HepG2 (cell line): ENCODE measurements at regions not wholly inside any gene's neighbourhood (a gene's known extent, or its start where the extent isn't known, plus 50 kb on each side); places are given as distances from the start of the nearest gene placed in this dataset.

Experiments used
- ARID3A ChIP-seq: IDR thresholded peaks from 2 replicates; pipeline ENCODE4 v1.6.1; 2012; ENCODE audit warnings: low read depth, low read length, improper control_type of control experiment
- GLI4 ChIP-seq: sonication (generic); formaldehyde crosslinking; IDR thresholded peaks from 2 replicates; pipeline ENCODE4 v1.5.1; 2020; ENCODE audit warnings: missing genetic modification reagents, mild to moderate bottlenecking, moderate library complexity, borderline replicate concordance
- MBD4 ChIP-seq: IDR thresholded peaks from 2 replicates; pipeline ENCODE4 v1.6.1; 2012; ENCODE audit warnings: low read length, inconsistent platforms, borderline replicate concordance
- NPAS2 ChIP-seq: sonication (generic); formaldehyde crosslinking; IDR thresholded peaks from 2 replicates; pipeline ENCODE4 v1.8.0; 2022; ENCODE audit warnings: mild to moderate bottlenecking, missing genetic modification reagents, borderline replicate concordance
- PHF8 ChIP-seq: sonication (generic); formaldehyde crosslinking; IDR thresholded peaks from 2 replicates; pipeline ENCODE4 v1.5.0; 2020; ENCODE audit warnings: missing genetic modification reagents
- POLR2AphosphoS5 ChIP-seq: IDR thresholded peaks from 2 replicates; pipeline ENCODE4 v1.6.1; 2012; ENCODE audit warnings: low read depth, low read length
- TBP ChIP-seq: sonication (generic); formaldehyde crosslinking; IDR thresholded peaks from 2 replicates; pipeline ENCODE4 v1.5.0; 2020; ENCODE audit warnings: missing genetic modification reagents
- TOE1 ChIP-seq: sonication (generic); formaldehyde crosslinking; IDR thresholded peaks from 2 replicates; pipeline ENCODE4 v1.4.0; 2020; ENCODE audit warnings: mild to moderate bottlenecking, missing genetic modification reagents
- YY1 ChIP-seq: IDR thresholded peaks from 2 replicates; pipeline ENCODE4 v1.6.1; 2011; ENCODE audit warnings: low read length, low read depth, moderate library complexity, mild to moderate bottlenecking; ENCODE audit not compliant: insufficient read depth, insufficient replicate concordance

DNA sequence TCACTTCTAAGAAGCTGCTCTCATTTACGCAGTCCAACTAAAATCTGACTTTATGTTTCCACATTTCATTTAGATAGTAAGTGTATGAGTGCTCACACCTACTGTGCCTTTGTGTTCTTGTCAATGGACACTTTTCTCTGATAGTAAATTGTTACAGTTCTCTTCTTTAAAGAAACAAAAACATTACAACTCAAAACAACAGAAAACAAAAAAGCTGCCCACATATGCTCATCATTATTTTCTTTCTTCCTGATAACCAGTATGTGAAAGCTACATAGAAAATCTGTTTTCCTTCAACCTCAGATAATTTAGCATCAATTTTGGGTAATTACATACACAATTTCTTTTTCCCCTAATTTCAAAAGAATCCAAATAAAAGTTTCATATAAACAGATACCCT lies 1247.8 kb upstream of the NXPH2 start:
- TF ChIP-seq YY1 (no peak), POLR2AphosphoS5 (no peak), GLI4 (CRISPR knock-in tag) (no peak), PHF8 (CRISPR knock-in tag) (no peak), MBD4 (no peak), NPAS2 (CRISPR knock-in tag) (no peak), ARID3A (no peak), TBP (CRISPR knock-in tag) (no peak), TOE1 (CRISPR knock-in tag) (no peak)
